Prostate gland (tissue), 2 donors: ENCODE measurements at regions not wholly inside any gene's neighbourhood (a gene's known extent, or its start where the extent isn't known, plus 50 kb on each side); places are given as distances from the start of the nearest gene placed in this dataset.

Experiments used
- DNase-seq: peaks from one replicate; pipeline ENCODE4 v3.0.0-alpha.2; 2019; ENCODE audit warnings: low spot score
- H3K27ac ChIP-seq, 2 donors: fragments of 200-600 bp; sonication (generic); 2 replicates each; pipeline ENCODE4 v1.5.1; 2017 to 2019
- H3K27me3 ChIP-seq: fragments of 200-600 bp; sonication (generic); replicated peaks from 2 replicates; pipeline ENCODE4 v1.5.1; 2019; ENCODE audit not compliant: insufficient read depth
- H3K36me3 ChIP-seq, 2 donors: fragments of 200-600 bp; sonication (generic); 1 replicate in 1 of 2; 2 replicates in 1 of 2; pipeline versions ENCODE4 v1.5.1 to v1.8.1; 2017 to 2019
- H3K4me1 ChIP-seq: fragments of 200-600 bp; sonication (generic); replicated peaks from 2 replicates; pipeline ENCODE4 v1.5.1; 2019
- H3K4me3 ChIP-seq, 2 donors: fragments of 200-600 bp; sonication (generic); 2 replicates each; pipeline ENCODE4 v1.5.1; 2017 to 2019
- H3K9me3 ChIP-seq: fragments of 200-600 bp; sonication (generic); 2 replicates; pipeline ENCODE4 v1.5.1; 2017
- POLR2A ChIP-seq: fragments of 450-650 bp; IDR thresholded peaks from one replicate; pipeline ENCODE4 v1.6.1; 2016; ENCODE audit warnings: antibody characterized with exemption, mild to moderate bottlenecking
- POLR2AphosphoS5 ChIP-seq: sonication (generic); formaldehyde crosslinking; IDR thresholded peaks from one replicate; pipeline ENCODE4 v1.6.1; 2017; ENCODE audit warnings: antibody characterized with exemption
- WGBS: methylation state at CpG from one replicate; pipeline ENCODE4 v1.1.5; 2018; 5-methylcytosine and 5-hydroxymethylcytosine counted together
- intact Hi-C: fragments of 100-400 bp; cut with DNase I; formaldehyde crosslinking; loops from one replicate; pipeline ENCODE4 v1.14.2; 2022
- TF ChIP-seq, protein P1 (sequence below), 4 experiments: fragments of 200-600 bp in 2 of 4; fragments of 450-650 bp in 2 of 4; sonication (generic) in 2 of 4; IDR thresholded peaks; 1 replicate in 3 of 4; 2 replicates in 1 of 4; pipeline ENCODE4 v1.5.1; 2016 to 2019; ENCODE audit warnings: antibody characterized with exemption in 4 of 4, mild to moderate bottlenecking in 2 of 4, moderate library complexity in 2 of 4

DNA sequence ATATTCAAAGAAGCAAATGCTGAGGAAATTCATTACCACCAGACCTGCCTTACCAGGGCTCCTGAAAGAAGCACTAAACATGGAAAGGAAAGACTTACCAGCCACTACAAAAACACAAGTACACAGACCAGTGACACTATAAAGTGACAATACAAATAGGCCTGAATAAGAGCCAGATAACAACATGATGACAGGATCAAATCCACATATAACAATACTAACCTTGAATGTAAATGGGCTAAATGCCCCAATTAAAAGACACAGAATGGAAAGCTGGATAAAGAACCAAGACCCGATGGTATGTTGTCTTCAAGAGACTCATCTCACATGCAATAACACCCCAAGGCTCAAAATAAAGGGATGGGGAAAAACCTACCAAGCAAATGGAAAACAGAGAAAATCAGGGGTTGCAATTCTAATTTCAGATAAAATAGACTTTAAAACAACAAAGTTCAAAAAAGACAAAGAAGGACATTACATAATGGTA, 353.4 kb downstream of the LNPK start:
- H3K9me3 ChIP-seq, result no peaks in the 10 kb centered on the region
- WGBS, result 4% methylated on average over 1 of the region's 1 CpG

DNA sequence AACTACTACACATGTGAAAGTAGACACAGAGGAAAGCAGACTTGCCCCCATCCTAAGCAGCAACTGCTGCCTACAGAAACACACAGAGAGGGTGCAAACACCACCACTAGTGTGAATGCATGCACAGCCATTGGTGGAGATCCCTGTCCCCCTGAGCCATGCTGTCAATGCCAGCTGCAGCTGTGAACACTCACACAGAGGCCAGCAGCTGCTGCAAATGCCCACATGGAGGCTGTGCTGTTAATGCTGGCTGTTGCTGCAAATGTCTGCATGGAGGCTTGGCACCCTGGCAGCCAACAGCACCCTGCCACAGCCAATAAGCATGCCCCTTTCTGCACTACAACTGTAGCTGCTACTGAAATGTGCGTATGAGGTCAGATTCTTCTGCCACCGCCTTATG, 355.0 kb downstream of the LNPK start:
- WGBS, result 100% methylated on average over 2 of the region's 2 CpGs
- no peak overlapping the region for H3K4me3 ChIP-seq
- intact Hi-C loops, result no loop called here
- no peaks in the 10 kb centered on the region for H3K9me3 ChIP-seq
- H3K27ac ChIP-seq, result no peak overlapping the region
- H3K36me3 ChIP-seq, result no peaks in the 10 kb centered on the region
- H3K27me3 ChIP-seq, result no peaks in the 10 kb centered on the region
- no peak for DNase-seq
- TF ChIP-seq, protein P1, sequence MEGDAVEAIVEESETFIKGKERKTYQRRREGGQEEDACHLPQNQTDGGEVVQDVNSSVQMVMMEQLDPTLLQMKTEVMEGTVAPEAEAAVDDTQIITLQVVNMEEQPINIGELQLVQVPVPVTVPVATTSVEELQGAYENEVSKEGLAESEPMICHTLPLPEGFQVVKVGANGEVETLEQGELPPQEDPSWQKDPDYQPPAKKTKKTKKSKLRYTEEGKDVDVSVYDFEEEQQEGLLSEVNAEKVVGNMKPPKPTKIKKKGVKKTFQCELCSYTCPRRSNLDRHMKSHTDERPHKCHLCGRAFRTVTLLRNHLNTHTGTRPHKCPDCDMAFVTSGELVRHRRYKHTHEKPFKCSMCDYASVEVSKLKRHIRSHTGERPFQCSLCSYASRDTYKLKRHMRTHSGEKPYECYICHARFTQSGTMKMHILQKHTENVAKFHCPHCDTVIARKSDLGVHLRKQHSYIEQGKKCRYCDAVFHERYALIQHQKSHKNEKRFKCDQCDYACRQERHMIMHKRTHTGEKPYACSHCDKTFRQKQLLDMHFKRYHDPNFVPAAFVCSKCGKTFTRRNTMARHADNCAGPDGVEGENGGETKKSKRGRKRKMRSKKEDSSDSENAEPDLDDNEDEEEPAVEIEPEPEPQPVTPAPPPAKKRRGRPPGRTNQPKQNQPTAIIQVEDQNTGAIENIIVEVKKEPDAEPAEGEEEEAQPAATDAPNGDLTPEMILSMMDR (IDR thresholded peaks at IDR 0.05), result no peak
- TF ChIP-seq POLR2AphosphoS5 (no peak), POLR2A (no peak)
- no peaks in the 10 kb centered on the region for H3K4me1 ChIP-seq

More for the DNA sequence above, 353.4 kb downstream of the LNPK start:
- Histone ChIP-seq H3K4me1 (no peaks in the 10 kb centered on the region), H3K36me3 (no peaks in the 10 kb centered on the region), H3K27me3 (no peaks in the 10 kb centered on the region), H3K27ac (no peak overlapping the region), H3K4me3 (no peak overlapping the region)
- intact Hi-C loops, result no loop called here
- TF ChIP-seq, protein P1 (IDR thresholded peaks at IDR 0.05), result no peak
- TF ChIP-seq POLR2A (no peak), POLR2AphosphoS5 (no peak)
- no peak for DNase-seq

DNA sequence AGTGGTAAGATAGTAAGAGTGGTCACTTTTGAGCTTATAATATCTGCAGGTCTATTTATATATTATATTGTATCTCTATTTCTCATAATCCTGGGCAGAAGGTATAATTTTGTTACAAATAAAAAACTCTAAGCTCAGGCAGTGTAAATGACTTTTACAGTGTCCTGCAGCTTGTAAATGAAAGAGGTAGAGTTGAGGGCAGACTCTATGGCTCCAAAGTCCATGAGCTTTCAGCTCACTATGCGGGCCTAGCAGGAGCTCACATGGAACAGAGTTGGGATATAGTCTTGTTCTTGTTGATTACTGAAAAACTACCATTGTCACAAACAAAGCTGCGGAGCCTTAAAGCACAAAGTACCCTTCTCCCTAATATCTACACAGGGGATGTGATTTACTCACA, 361.4 kb downstream of the LNPK start:
- H3K4me1 ChIP-seq, result no peaks in the 10 kb centered on the region
- no peaks in the 10 kb centered on the region for H3K36me3 ChIP-seq
- 88% methylated on average over 2 of the region's 2 CpGs for WGBS
- H3K4me3 ChIP-seq, result no peak overlapping the region
- no peak overlapping the region for H3K27ac ChIP-seq
- no peak for DNase-seq
- H3K27me3 ChIP-seq, result no peaks in the 10 kb centered on the region
- intact Hi-C loops, result no loop called here
- no peaks in the 10 kb centered on the region for H3K9me3 ChIP-seq
- TF ChIP-seq, protein P1 (IDR thresholded peaks at IDR 0.05), result no peak
- TF ChIP-seq POLR2AphosphoS5 (no peak), POLR2A (no peak)

DNA sequence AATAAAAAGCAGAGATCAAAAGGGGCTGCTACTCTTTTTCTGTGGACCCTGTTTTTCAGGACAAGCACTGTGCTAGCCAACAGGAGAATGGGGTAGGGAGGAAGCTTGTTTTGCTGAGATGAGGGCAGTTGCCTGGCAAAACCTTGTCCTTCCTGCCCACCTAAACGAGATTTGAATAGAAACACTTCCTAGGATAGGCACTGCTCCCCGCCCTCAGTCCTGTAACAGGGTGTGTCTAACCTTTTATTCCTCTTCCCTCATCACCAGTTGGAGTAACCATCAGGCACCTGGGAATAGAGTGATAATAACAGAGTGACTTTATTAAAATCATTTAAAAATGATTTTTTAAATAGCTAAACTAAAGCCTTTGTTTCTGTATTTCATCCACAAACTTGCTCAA, 368.8 kb downstream of the LNPK start:
- Histone ChIP-seq H3K36me3 (no peaks in the 10 kb centered on the region), H3K4me1 (no peaks in the 10 kb centered on the region), H3K27me3 (no peaks in the 10 kb centered on the region), H3K9me3 (no peaks in the 10 kb centered on the region), H3K4me3 (no peak overlapping the region), H3K27ac (no peak overlapping the region)
- DNase-seq, result no peak
- TF ChIP-seq POLR2A (no peak), POLR2AphosphoS5 (no peak)
- TF ChIP-seq, protein P1 (IDR thresholded peaks at IDR 0.05), result no peak
- intact Hi-C loops, result no loop called here
- 63% methylated on average over 2 of the region's 2 CpGs for WGBS

DNA sequence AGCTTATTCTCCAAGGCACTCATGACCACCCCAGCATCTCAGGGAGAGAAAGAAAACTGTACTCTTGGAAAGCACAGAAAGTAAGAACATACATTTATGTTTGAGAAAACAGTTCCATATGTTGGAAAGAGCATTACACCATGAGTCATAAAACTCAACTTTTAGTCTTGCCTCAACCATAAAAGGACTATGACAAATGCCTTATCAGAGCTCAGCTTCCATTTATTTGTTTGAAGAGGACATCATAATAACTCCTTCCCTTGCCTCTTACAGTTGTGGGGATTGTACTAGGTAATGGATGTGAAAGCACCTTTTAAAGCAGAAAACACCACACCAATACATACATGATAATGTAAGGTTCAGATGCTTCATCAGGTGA, 370.8 kb downstream of the LNPK start:
- Histone ChIP-seq H3K9me3 (no peaks in the 10 kb centered on the region), H3K27ac (no peak overlapping the region), H3K4me3 (no peak overlapping the region), H3K36me3 (no peaks in the 10 kb centered on the region), H3K4me1 (no peaks in the 10 kb centered on the region), H3K27me3 (no peaks in the 10 kb centered on the region)
- TF ChIP-seq, protein P1 (IDR thresholded peaks at IDR 0.05), result no peak
- TF ChIP-seq POLR2AphosphoS5, result no peak
- no peak for TF ChIP-seq POLR2A
- intact Hi-C loops, result no loop called here
- DNase-seq, result no peak
